HG03175 (cell line): ENCODE measurements at regions not wholly inside any gene's neighbourhood (a gene's known extent, or its start where the extent isn't known, plus 50 kb on each side); places are given as distances from the start of the nearest gene placed in this dataset.
"Not testable (repeated sequence)": the region's sequence is repeated elsewhere in the genome, so short reads cannot be mapped to it uniquely, and the experiment has no call there.

Source experiments
- ATAC-seq: cut with Tn5 transposase; IDR thresholded peaks from one replicate; pipeline ENCODE4 v1.9.1; 2021; ENCODE audit warnings: mild to moderate bottlenecking, moderate library complexity; ENCODE audit not compliant: unreplicated experiment

- ATAC-seq: no peak
Measured at GRCh38 chr3:115204475-115204874, 57.4 kb upstream of the ZBTB20 start.

GRCh38 chr3:115208066-115208750, 61.1 kb upstream of the ZBTB20 start:
- ATAC-seq: no peak

GRCh38 chr3:115211810-115212492, 64.9 kb upstream of the ZBTB20 start:
- ATAC-seq: no peak

- no peak for ATAC-seq
Measured at GRCh38 chr3:115212615-115213014, 65.5 kb upstream of the ZBTB20 start.

GRCh38 chr3:115213052-115213451, 66.0 kb upstream of the ZBTB20 start:
- ATAC-seq: not testable (repeated sequence)

GRCh38 chr3:115217292-115217677, 70.2 kb upstream of the ZBTB20 start:
- ATAC-seq: no peak

- ATAC-seq: no peak
Measured at GRCh38 chr3:115217678-115218451, 70.8 kb upstream of the ZBTB20 start.

- ATAC-seq: no peak
Measured at GRCh38 chr3:115218859-115219258, 71.8 kb upstream of the ZBTB20 start.

- no peak for ATAC-seq
Measured at GRCh38 chr3:115224687-115225086, 77.6 kb upstream of the ZBTB20 start.

GRCh38 chr3:115226844-115227445, 79.9 kb upstream of the ZBTB20 start:
- no peak for ATAC-seq

GRCh38 chr3:115227461-115227860, 80.4 kb upstream of the ZBTB20 start:
- no peak for ATAC-seq

- no peak for ATAC-seq
Measured at GRCh38 chr3:115228266-115228665, 81.2 kb upstream of the ZBTB20 start.

GRCh38 chr3:115232167-115232566, 85.1 kb upstream of the ZBTB20 start:
- ATAC-seq: no peak

GRCh38 chr3:115233021-115233420, 85.9 kb upstream of the ZBTB20 start:
- ATAC-seq: no peak

- no peak for ATAC-seq
Measured at GRCh38 chr3:115236496-115236895, 89.4 kb upstream of the ZBTB20 start.

- no peak for ATAC-seq
Measured at GRCh38 chr3:115239717-115240116, 92.6 kb upstream of the ZBTB20 start.

GRCh38 chr3:115244350-115244749, 97.3 kb upstream of the ZBTB20 start:
- no peak for ATAC-seq

- ATAC-seq: no peak
Measured at GRCh38 chr3:115245438-115245837, 98.3 kb upstream of the ZBTB20 start.

- no peak for ATAC-seq
Measured at GRCh38 chr3:115245899-115246298, 98.8 kb upstream of the ZBTB20 start.

GRCh38 chr3:115246461-115247020, 99.5 kb upstream of the ZBTB20 start:
- ATAC-seq: no peak

- ATAC-seq: no peak
Measured at GRCh38 chr3:115248274-115248673, 101.2 kb upstream of the ZBTB20 start.
